GM23338 (cell line): ENCODE measurements at regions not wholly inside any gene's neighbourhood (a gene's known extent, or its start where the extent isn't known, plus 50 kb on each side); places are given as distances from the start of the nearest gene placed in this dataset.

Experiments used
- CREB1 ChIP-seq: fragments of 250-450 bp; sonication (Bioruptor Pico); IDR thresholded peaks from 2 replicates; pipeline ENCODE4 v1.5.0; 2020; ENCODE audit warnings: low read depth, mild to moderate bottlenecking, moderate library complexity
- EZH2 ChIP-seq: fragments of 200-600 bp; sonication (generic); IDR thresholded peaks from one replicate; pipeline ENCODE4 v1.8.0; 2017; ENCODE audit warnings: antibody characterized with exemption, mild to moderate bottlenecking, low read depth; ENCODE audit not compliant: unreplicated experiment
- EZH2phosphoT487 ChIP-seq: fragments of 200-600 bp; sonication (generic); IDR thresholded peaks from one replicate; pipeline ENCODE4 v1.8.1; 2018; ENCODE audit warnings: antibody characterized with exemption; ENCODE audit not compliant: unreplicated experiment
- JUNB ChIP-seq: IDR thresholded peaks from one replicate; pipeline ENCODE4 v1.6.1; 2016; ENCODE audit warnings: antibody characterized with exemption; ENCODE audit not compliant: unreplicated experiment
- NANOG ChIP-seq: IDR thresholded peaks from 2 replicates; pipeline ENCODE4 v1.6.1; 2016; ENCODE audit warnings: antibody characterized with exemption, borderline replicate concordance
- POLR2AphosphoS5 ChIP-seq: IDR thresholded peaks from 2 replicates; pipeline ENCODE4 v1.6.1; 2016; ENCODE audit warnings: antibody characterized with exemption, low read depth
- ZNF114 ChIP-seq: fragments of 250-450 bp; sonication (Bioruptor Pico); IDR thresholded peaks from 2 replicates; pipeline ENCODE4 v1.5.0; 2020; ENCODE audit warnings: mild to moderate bottlenecking, moderate library complexity
- ZNF331 ChIP-seq: fragments of 250-450 bp; sonication (Bioruptor Pico); IDR thresholded peaks from 2 replicates; pipeline ENCODE4 v1.5.0; 2020; ENCODE audit warnings: low read depth, mild to moderate bottlenecking, moderate library complexity
- TF ChIP-seq, protein P1 (sequence below), 2 experiments: fragments of 200-600 bp in 1 of 2; sonication (generic) in 1 of 2; conservative IDR thresholded peaks; 2 replicates each; pipeline versions ENCODE4 v1.5.1 to v1.6.1; 2016 to 2017; ENCODE audit warnings: antibody characterized with exemption in 2 of 2, low read depth in 2 of 2, mild to moderate bottlenecking in 2 of 2, moderate library complexity in 1 of 2
- TF ChIP-seq, protein P2 (sequence below): IDR thresholded peaks from one replicate; pipeline ENCODE4 v1.6.1; 2018; ENCODE audit warnings: antibody characterized with exemption; ENCODE audit not compliant: unreplicated experiment
- TF ChIP-seq, protein P3 (sequence below): fragments of 250-450 bp; sonication (Bioruptor Pico); IDR thresholded peaks from 2 replicates; pipeline ENCODE4 v1.5.0; 2020; ENCODE audit warnings: mild to moderate bottlenecking, moderate library complexity
- TF ChIP-seq, protein P4 (sequence below): IDR thresholded peaks from 2 replicates; pipeline ENCODE4 v1.6.1; 2016; ENCODE audit warnings: antibody characterized with exemption

DNA sequence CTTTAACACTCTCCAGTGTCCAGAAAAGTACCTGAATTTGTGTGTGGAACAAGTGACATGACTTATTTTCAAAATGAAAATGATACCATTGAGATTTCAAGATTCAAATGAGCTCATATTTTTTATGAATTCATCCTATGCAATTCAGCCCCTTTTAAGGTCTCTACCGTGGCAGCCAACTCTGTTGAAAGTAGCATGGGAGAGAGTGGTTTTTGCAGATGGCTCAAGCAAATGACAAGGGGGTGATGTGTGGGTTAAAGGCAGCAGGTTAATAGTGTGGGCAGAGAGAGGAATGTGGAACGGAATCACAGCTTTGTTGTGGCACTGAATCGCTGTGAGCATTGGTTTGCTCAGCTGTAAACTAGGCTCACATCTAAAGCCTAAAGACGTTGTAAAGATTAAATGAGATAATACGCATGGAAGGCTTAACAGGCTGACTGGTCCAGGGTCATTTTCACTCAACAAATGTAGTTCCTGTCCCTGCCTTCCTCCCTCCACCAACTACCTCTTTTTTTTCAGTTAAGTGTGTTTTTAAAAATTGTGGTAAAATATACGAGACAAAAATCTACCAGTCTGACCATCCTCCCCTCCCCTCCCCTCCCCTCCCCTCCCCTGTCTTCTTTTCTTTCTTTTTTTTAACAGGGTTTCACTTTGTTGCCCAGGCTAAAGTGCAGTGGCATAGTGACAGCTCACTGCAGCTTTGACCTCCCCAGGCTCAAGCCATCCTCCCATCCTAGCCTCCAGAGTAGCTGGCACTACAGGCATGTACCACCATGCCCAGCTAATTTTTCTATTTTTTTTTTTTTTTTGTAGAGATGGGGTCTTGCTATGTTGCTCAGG lies 114.7 kb upstream of the ZNF217 start:
- TF ChIP-seq, protein P1, sequence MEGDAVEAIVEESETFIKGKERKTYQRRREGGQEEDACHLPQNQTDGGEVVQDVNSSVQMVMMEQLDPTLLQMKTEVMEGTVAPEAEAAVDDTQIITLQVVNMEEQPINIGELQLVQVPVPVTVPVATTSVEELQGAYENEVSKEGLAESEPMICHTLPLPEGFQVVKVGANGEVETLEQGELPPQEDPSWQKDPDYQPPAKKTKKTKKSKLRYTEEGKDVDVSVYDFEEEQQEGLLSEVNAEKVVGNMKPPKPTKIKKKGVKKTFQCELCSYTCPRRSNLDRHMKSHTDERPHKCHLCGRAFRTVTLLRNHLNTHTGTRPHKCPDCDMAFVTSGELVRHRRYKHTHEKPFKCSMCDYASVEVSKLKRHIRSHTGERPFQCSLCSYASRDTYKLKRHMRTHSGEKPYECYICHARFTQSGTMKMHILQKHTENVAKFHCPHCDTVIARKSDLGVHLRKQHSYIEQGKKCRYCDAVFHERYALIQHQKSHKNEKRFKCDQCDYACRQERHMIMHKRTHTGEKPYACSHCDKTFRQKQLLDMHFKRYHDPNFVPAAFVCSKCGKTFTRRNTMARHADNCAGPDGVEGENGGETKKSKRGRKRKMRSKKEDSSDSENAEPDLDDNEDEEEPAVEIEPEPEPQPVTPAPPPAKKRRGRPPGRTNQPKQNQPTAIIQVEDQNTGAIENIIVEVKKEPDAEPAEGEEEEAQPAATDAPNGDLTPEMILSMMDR (conservative IDR thresholded peaks at IDR 0.05; ENCODE audit: low read depth in 2 of 2) = no peak
- TF ChIP-seq EZH2 (no peak), CREB1 (CRISPR knock-in tag) (no peak), POLR2AphosphoS5 (no peak), EZH2phosphoT487 (no peak), JUNB (no peak), ZNF331 (CRISPR knock-in tag) (no peak), ZNF114 (CRISPR knock-in tag) (no peak), NANOG (no peak)
- TF ChIP-seq, protein P2, sequence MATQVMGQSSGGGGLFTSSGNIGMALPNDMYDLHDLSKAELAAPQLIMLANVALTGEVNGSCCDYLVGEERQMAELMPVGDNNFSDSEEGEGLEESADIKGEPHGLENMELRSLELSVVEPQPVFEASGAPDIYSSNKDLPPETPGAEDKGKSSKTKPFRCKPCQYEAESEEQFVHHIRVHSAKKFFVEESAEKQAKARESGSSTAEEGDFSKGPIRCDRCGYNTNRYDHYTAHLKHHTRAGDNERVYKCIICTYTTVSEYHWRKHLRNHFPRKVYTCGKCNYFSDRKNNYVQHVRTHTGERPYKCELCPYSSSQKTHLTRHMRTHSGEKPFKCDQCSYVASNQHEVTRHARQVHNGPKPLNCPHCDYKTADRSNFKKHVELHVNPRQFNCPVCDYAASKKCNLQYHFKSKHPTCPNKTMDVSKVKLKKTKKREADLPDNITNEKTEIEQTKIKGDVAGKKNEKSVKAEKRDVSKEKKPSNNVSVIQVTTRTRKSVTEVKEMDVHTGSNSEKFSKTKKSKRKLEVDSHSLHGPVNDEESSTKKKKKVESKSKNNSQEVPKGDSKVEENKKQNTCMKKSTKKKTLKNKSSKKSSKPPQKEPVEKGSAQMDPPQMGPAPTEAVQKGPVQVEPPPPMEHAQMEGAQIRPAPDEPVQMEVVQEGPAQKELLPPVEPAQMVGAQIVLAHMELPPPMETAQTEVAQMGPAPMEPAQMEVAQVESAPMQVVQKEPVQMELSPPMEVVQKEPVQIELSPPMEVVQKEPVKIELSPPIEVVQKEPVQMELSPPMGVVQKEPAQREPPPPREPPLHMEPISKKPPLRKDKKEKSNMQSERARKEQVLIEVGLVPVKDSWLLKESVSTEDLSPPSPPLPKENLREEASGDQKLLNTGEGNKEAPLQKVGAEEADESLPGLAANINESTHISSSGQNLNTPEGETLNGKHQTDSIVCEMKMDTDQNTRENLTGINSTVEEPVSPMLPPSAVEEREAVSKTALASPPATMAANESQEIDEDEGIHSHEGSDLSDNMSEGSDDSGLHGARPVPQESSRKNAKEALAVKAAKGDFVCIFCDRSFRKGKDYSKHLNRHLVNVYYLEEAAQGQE = no peak
- TF ChIP-seq, protein P3, sequence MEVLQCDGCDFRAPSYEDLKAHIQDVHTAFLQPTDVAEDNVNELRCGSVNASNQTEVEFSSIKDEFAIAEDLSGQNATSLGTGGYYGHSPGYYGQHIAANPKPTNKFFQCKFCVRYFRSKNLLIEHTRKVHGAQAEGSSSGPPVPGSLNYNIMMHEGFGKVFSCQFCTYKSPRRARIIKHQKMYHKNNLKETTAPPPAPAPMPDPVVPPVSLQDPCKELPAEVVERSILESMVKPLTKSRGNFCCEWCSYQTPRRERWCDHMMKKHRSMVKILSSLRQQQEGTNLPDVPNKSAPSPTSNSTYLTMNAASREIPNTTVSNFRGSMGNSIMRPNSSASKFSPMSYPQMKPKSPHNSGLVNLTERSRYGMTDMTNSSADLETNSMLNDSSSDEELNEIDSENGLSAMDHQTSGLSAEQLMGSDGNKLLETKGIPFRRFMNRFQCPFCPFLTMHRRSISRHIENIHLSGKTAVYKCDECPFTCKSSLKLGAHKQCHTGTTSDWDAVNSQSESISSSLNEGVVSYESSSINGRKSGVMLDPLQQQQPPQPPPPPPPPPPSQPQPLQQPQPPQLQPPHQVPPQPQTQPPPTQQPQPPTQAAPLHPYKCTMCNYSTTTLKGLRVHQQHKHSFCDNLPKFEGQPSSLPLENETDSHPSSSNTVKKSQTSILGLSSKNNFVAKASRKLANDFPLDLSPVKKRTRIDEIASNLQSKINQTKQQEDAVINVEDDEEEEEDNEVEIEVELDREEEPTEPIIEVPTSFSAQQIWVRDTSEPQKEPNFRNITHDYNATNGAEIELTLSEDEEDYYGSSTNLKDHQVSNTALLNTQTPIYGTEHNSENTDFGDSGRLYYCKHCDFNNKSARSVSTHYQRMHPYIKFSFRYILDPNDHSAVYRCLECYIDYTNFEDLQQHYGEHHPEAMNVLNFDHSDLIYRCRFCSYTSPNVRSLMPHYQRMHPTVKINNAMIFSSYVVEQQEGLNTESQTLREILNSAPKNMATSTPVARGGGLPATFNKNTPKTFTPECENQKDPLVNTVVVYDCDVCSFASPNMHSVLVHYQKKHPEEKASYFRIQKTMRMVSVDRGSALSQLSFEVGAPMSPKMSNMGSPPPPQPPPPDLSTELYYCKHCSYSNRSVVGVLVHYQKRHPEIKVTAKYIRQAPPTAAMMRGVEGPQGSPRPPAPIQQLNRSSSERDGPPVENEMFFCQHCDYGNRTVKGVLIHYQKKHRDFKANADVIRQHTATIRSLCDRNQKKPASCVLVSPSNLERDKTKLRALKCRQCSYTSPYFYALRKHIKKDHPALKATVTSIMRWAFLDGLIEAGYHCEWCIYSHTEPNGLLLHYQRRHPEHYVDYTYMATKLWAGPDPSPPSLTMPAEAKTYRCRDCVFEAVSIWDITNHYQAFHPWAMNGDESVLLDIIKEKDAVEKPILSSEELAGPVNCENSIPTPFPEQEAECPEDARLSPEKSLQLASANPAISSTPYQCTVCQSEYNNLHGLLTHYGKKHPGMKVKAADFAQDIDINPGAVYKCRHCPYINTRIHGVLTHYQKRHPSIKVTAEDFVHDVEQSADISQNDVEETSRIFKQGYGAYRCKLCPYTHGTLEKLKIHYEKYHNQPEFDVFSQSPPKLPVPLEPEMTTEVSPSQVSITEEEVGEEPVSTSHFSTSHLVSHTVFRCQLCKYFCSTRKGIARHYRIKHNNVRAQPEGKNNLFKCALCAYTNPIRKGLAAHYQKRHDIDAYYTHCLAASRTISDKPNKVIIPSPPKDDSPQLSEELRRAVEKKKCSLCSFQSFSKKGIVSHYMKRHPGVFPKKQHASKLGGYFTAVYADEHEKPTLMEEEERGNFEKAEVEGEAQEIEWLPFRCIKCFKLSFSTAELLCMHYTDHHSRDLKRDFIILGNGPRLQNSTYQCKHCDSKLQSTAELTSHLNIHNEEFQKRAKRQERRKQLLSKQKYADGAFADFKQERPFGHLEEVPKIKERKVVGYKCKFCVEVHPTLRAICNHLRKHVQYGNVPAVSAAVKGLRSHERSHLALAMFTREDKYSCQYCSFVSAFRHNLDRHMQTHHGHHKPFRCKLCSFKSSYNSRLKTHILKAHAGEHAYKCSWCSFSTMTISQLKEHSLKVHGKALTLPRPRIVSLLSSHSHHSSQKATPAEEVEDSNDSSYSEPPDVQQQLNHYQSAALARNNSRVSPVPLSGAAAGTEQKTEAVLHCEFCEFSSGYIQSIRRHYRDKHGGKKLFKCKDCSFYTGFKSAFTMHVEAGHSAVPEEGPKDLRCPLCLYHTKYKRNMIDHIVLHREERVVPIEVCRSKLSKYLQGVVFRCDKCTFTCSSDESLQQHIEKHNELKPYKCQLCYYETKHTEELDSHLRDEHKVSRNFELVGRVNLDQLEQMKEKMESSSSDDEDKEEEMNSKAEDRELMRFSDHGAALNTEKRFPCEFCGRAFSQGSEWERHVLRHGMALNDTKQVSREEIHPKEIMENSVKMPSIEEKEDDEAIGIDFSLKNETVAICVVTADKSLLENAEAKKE (CRISPR knock-in tag) = no peak
- TF ChIP-seq, protein P4, sequence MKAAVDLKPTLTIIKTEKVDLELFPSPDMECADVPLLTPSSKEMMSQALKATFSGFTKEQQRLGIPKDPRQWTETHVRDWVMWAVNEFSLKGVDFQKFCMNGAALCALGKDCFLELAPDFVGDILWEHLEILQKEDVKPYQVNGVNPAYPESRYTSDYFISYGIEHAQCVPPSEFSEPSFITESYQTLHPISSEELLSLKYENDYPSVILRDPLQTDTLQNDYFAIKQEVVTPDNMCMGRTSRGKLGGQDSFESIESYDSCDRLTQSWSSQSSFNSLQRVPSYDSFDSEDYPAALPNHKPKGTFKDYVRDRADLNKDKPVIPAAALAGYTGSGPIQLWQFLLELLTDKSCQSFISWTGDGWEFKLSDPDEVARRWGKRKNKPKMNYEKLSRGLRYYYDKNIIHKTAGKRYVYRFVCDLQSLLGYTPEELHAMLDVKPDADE = no peak
